ENCODE measurements at regions not wholly inside any gene's neighbourhood (a gene's known extent, or its start where the extent isn't known, plus 50 kb on each side); places are given as distances from the start of the nearest gene placed in this dataset.

DNA sequence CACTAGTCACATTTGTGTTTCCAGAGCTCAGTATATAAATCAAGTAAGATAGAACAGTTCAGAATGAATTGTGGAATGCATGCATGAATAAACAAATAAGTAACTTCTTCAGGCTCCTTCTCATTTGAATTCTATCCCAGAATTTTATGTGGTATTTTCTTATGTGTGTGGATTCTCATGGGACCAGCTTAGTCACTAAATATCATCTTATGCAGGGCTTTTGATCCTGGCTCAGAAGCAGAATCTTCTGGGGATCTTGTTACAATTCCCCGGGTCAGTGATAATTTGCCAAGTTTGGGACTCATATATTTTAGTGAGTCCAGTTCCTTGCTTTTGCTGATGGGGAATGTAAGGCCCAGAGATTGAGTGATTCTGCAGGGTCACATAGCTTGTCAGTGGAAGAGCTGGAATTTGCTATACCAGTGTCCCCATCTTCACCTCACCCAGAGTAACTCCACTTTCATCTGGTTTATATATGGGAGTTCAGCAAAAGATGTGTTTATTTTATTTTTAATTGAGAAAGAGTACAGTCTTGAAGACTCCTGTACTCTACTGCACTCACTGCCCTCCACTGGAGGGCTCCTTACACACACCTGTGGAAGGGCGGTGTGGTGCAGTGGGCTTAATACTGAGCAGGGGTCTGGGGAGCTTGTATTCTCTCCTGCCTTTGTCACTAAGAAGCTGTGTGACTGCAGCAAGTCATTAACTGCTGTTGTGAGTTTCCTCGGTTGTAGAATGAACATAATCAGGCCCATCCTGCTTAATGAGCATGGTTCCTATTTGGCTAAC, 198.2 kb upstream of the CXorf66 start:
- TF ChIP-seq POLR2A (IDR thresholded peaks at IDR 0.05; ENCODE audit: borderline replicate concordance, extremely low read depth, insufficient read depth, insufficient read length) (no peak), ZFX (IDR thresholded peaks at IDR 0.05) (no peak), CBX3 (IDR thresholded peaks at IDR 0.05; ENCODE audit: low read depth) (no peak), EZH2phosphoT487 (IDR thresholded peaks at IDR 0.05; ENCODE audit: borderline replicate concordance) (no peak), FOSL1 (IDR thresholded peaks at IDR 0.05; ENCODE audit: low read depth) (no peak), EZH2 (IDR thresholded peaks at IDR 0.05) (no peak), POLR2AphosphoS5 (IDR thresholded peaks at IDR 0.05; ENCODE audit: low read depth, low read length) (no peak), RAD21 (IDR thresholded peaks at IDR 0.05; ENCODE audit: low read depth) (no peak)
- TF ChIP-seq, protein P1, sequence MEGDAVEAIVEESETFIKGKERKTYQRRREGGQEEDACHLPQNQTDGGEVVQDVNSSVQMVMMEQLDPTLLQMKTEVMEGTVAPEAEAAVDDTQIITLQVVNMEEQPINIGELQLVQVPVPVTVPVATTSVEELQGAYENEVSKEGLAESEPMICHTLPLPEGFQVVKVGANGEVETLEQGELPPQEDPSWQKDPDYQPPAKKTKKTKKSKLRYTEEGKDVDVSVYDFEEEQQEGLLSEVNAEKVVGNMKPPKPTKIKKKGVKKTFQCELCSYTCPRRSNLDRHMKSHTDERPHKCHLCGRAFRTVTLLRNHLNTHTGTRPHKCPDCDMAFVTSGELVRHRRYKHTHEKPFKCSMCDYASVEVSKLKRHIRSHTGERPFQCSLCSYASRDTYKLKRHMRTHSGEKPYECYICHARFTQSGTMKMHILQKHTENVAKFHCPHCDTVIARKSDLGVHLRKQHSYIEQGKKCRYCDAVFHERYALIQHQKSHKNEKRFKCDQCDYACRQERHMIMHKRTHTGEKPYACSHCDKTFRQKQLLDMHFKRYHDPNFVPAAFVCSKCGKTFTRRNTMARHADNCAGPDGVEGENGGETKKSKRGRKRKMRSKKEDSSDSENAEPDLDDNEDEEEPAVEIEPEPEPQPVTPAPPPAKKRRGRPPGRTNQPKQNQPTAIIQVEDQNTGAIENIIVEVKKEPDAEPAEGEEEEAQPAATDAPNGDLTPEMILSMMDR (IDR thresholded peaks at IDR 0.05 in 2 of 3, conservative IDR thresholded peaks at IDR 0.05 in 1 of 3; ENCODE audit: borderline replicate concordance in 1 of 3, insufficient read depth in 1 of 3, low read depth in 2 of 3, low read length in 2 of 3): no peak
- TF ChIP-seq, protein P2, sequence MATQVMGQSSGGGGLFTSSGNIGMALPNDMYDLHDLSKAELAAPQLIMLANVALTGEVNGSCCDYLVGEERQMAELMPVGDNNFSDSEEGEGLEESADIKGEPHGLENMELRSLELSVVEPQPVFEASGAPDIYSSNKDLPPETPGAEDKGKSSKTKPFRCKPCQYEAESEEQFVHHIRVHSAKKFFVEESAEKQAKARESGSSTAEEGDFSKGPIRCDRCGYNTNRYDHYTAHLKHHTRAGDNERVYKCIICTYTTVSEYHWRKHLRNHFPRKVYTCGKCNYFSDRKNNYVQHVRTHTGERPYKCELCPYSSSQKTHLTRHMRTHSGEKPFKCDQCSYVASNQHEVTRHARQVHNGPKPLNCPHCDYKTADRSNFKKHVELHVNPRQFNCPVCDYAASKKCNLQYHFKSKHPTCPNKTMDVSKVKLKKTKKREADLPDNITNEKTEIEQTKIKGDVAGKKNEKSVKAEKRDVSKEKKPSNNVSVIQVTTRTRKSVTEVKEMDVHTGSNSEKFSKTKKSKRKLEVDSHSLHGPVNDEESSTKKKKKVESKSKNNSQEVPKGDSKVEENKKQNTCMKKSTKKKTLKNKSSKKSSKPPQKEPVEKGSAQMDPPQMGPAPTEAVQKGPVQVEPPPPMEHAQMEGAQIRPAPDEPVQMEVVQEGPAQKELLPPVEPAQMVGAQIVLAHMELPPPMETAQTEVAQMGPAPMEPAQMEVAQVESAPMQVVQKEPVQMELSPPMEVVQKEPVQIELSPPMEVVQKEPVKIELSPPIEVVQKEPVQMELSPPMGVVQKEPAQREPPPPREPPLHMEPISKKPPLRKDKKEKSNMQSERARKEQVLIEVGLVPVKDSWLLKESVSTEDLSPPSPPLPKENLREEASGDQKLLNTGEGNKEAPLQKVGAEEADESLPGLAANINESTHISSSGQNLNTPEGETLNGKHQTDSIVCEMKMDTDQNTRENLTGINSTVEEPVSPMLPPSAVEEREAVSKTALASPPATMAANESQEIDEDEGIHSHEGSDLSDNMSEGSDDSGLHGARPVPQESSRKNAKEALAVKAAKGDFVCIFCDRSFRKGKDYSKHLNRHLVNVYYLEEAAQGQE (IDR thresholded peaks at IDR 0.05; ENCODE audit: low read depth): no peak

Measured in HCT116 (cell line).